ENCODE measurements at regions not wholly inside any gene's neighbourhood (a gene's known extent, or its start where the extent isn't known, plus 50 kb on each side); places are given as distances from the start of the nearest gene placed in this dataset.

DNA sequence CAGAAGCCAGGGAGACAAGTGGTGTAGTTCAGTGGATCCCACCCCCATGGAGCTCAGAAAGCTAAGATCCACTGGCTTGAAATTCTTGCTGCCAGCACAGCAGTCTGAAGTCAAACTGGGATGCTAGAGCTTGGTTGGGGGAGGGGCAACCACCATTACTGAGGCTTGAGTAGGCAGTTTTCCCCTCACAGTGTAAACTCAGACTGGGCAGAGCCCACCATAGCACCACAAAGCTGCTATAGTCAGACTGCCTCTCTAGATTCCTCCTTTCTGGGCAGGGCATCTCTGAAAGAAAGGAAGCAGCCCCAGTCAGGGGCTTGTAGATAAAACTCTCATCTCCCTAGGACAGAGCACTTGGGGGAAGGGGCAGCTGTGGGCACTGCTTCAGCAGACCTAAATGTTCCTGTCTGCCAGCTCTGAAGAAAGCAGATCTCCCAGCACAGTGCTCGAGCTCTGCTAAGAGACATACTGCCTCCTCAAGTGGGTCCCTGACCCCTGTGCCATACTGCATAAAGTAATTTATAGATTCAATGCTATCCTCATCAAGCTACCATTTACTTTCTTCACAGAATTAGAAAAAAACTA is 163.2 kb downstream of the HHIP start:
- Histone ChIP-seq H2BK120ac (replicated peaks; ENCODE audit: low read depth, low read length) (no peak overlapping the region), H3K23me2 (ENCODE audit: low read depth, low read length) (no peaks in the 10 kb centered on the region), H4K20me1 (replicated peaks in 1 of 2; ENCODE audit: control insufficient read depth in 1 of 2, insufficient read depth in 2 of 2, low read length in 2 of 2) (no peaks in the 10 kb centered on the region), H2BK15ac (ENCODE audit: low read length) (no peak overlapping the region), H3K4ac (replicated peaks; ENCODE audit: insufficient read length, low read depth, low read length) (no peak overlapping the region), H3K79me2 (ENCODE audit: control insufficient read depth in 1 of 2, insufficient read depth in 2 of 2, low read length in 2 of 2) (no peaks in the 10 kb centered on the region), H2BK12ac (ENCODE audit: low read depth, low read length) (peak overlapping the region; percentile 75; the same call in 1 of the 2 replicates), H3K27me3 (replicated peaks in 1 of 4; ENCODE audit: control insufficient read depth in 3 of 4, extremely low read depth in 1 of 4, insufficient read depth in 3 of 4, low read length in 3 of 4) (no peaks in the 10 kb centered on the region), H3K4me1 (replicated peaks in 1 of 4; ENCODE audit: control insufficient read depth in 3 of 4, insufficient read depth in 4 of 4, low read length in 3 of 4) (peaks cover 0 to 7% (median 4%) of the 10 kb centered on the region in 4 experiments; a peak in 6 of 7 replicates), H2BK20ac (ENCODE audit: low read length) (no peak overlapping the region), H2AFZ (ENCODE audit: low read length) (no peak overlapping the region), H3K14ac (ENCODE audit: insufficient read length) (no peak overlapping the region), H4K91ac (replicated peaks; ENCODE audit: insufficient read length, low read length) (no peak overlapping the region), H2BK5ac (ENCODE audit: low read depth, low read length) (peak overlapping the region; percentile 60), H3K79me1 (ENCODE audit: low read depth, low read length) (no peaks in the 10 kb centered on the region), H3K27ac (ENCODE audit: low read depth, low read length) (peak overlapping the region; percentile 73; the same call in 1 of the 2 replicates), H3K23ac (ENCODE audit: insufficient read length) (no peak overlapping the region), H3K18ac (ENCODE audit: extremely low read depth, low read length) (peak overlapping the region; percentile 48; the same call in 1 of the 2 replicates), H3K4me3 (ENCODE audit: extremely low read depth in 1 of 4, insufficient read depth in 2 of 4, low read depth in 3 of 4, low read length in 4 of 4) (peak overlapping the region in 3 of 4 experiments; percentile 2 to 46 (median 8); a peak in 3 of 8 replicates), H3K56ac (replicated peaks; ENCODE audit: insufficient read length, low read depth, low read length) (no peak overlapping the region), H4K5ac (ENCODE audit: insufficient read length, low read depth, low read length) (peak overlapping the region; percentile 76), H4K8ac (ENCODE audit: extremely low read depth, insufficient read depth, low read length) (peak overlapping the region; percentile 79), H3K4me2 (ENCODE audit: insufficient read depth in 1 of 2, low read depth in 2 of 2, low read length in 2 of 2) (peak overlapping the region; percentile 49 to 66), H2AK5ac (ENCODE audit: low read depth, low read length) (no peak overlapping the region), H3K36me3 (ENCODE audit: control insufficient read depth in 2 of 4, insufficient read depth in 4 of 4, low read length in 3 of 4) (no peaks in the 10 kb centered on the region), H3K9me3 (ENCODE audit: insufficient read depth in 2 of 2, low read depth in 1 of 2, low read length in 1 of 2) (0 out of 4 replicates have a peak, but pooled peaks cover 0 to 5% of the 10 kb centered on the region in 2 experiments), H3K9ac (replicated peaks in 1 of 4; ENCODE audit: extremely low read depth in 1 of 4, low read depth in 3 of 4, low read length in 3 of 4) (peak overlapping the region in 3 of 4 experiments; percentile 34 to 55 (median 39); a peak in 6 of 7 replicates)
- DNase-seq (ENCODE audit: low read depth in 1 of 2, low spot score in 2 of 2) (peak in 1 of 2 experiments; percentile 49), FAIRE-seq (no peak)
- ChIA-PET CTCF (ENCODE audit: partially characterized antibody) (interaction anchor here (0.7 to 1.2 kb wide), 3 partner anchors 9 to 280 kb away, joined by 3 read pairs; no protein-coding TSS in a partner anchor), POLR2A (ENCODE audit: partially characterized antibody) (interaction anchor here (0.8 to 1.0 kb wide), 4 partner anchors 11 to 290 kb away, joined by 3 to 4 read pairs (median 3); partner anchors contain the start of gene ABCE1)
- TF ChIP-seq, protein P1, sequence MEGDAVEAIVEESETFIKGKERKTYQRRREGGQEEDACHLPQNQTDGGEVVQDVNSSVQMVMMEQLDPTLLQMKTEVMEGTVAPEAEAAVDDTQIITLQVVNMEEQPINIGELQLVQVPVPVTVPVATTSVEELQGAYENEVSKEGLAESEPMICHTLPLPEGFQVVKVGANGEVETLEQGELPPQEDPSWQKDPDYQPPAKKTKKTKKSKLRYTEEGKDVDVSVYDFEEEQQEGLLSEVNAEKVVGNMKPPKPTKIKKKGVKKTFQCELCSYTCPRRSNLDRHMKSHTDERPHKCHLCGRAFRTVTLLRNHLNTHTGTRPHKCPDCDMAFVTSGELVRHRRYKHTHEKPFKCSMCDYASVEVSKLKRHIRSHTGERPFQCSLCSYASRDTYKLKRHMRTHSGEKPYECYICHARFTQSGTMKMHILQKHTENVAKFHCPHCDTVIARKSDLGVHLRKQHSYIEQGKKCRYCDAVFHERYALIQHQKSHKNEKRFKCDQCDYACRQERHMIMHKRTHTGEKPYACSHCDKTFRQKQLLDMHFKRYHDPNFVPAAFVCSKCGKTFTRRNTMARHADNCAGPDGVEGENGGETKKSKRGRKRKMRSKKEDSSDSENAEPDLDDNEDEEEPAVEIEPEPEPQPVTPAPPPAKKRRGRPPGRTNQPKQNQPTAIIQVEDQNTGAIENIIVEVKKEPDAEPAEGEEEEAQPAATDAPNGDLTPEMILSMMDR (IDR thresholded peaks at IDR 0.05; ENCODE audit: control extremely low read depth in 1 of 3, insufficient read depth in 1 of 3, low read depth in 1 of 3, low read length in 3 of 3): no peak
- TF ChIP-seq RBBP5 (IDR thresholded peaks at IDR 0.05; ENCODE audit: borderline replicate concordance, low read depth, low read length) (0 out of 2 replicates have a peak, but pooled peaks have one; percentile 71), POLR2A (IDR thresholded peaks at IDR 0.05; ENCODE audit: control extremely low read depth in 1 of 2, low read depth in 2 of 2, low read length in 2 of 2) (peak; percentile 24 to 33; a peak in 2 of 3 replicates), TAF1 (IDR thresholded peaks at IDR 0.05; ENCODE audit: low read depth, low read length) (peak; percentile 47; the same call in 1 of the 2 replicates), HDAC2 (IDR thresholded peaks at IDR 0.05; ENCODE audit: borderline replicate concordance in 1 of 2, low read depth in 2 of 2, low read length in 2 of 2) (no peak), RXRA (IDR thresholded peaks at IDR 0.05; ENCODE audit: insufficient read depth, low read depth, low read length) (no peak), ASH2L (IDR thresholded peaks at IDR 0.05; ENCODE audit: low read length) (peak; percentile 53), TEAD4 (IDR thresholded peaks at IDR 0.05; ENCODE audit: low read depth, low read length) (no peak), SP1 (IDR thresholded peaks at IDR 0.05; ENCODE audit: low read depth, low read length) (0 out of 2 replicates have a peak, but pooled peaks have one; percentile 7)
- 67% methylated on average over 1 of the region's 1 CpG; no CpG with 5 or more reads in 1 of the 2 experiments for WGBS, 2 experiments (ENCODE audit: extremely low coverage in 1 of 2, insufficient coverage in 1 of 2, insufficient read length in 1 of 2, insufficient replicate concordance in 2 of 2, low coverage in 1 of 2, low lambda C conversion rate in 2 of 2, missing lambda C conversion rate in 1 of 2)
